ENCODE measurements at regions not wholly inside any gene's neighbourhood (a gene's known extent, or its start where the extent isn't known, plus 50 kb on each side); places are given as distances from the start of the nearest gene placed in this dataset.

GRCh38 chr18:25423760-25424159 lies 71.8 kb upstream of the ZNF521 start:
- no peak for DNase-seq

- DNase-seq = no peak
Observed at GRCh38 chr18:25423267-25423666, 71.3 kb upstream of the ZNF521 start.

GRCh38 chr18:25422230-25422629 lies 70.3 kb upstream of the ZNF521 start:
- no peak for DNase-seq

GRCh38 chr18:25420077-25420825 lies 68.3 kb upstream of the ZNF521 start:
- no peak for DNase-seq

GRCh38 chr18:25416374-25416773 lies 64.4 kb upstream of the ZNF521 start:
- no peak for DNase-seq

- no peak for DNase-seq
Observed at GRCh38 chr18:25409971-25410370, 58.0 kb upstream of the ZNF521 start.

GRCh38 chr18:25408293-25408692 lies 56.3 kb upstream of the ZNF521 start:
- no peak for DNase-seq
